Stimulated activated CD4-positive, alpha-beta T cell treated with anti-CD3 and anti-CD28 coated beads, Interleukin-1b, Interleukin-23, amount 100 ng/mL, for 24 hours (primary cell): ENCODE measurements at regions not wholly inside any gene's neighbourhood (a gene's known extent, or its start where the extent isn't known, plus 50 kb on each side); places are given as distances from the start of the nearest gene placed in this dataset.

Experiments
- DNase-seq, 4 experiments: peaks; one replicate each; pipeline ENCODE4 v3.0.0-alpha.2; 2020; ENCODE audit warnings: low read depth in 4 of 4, low spot score in 1 of 4

DNA sequence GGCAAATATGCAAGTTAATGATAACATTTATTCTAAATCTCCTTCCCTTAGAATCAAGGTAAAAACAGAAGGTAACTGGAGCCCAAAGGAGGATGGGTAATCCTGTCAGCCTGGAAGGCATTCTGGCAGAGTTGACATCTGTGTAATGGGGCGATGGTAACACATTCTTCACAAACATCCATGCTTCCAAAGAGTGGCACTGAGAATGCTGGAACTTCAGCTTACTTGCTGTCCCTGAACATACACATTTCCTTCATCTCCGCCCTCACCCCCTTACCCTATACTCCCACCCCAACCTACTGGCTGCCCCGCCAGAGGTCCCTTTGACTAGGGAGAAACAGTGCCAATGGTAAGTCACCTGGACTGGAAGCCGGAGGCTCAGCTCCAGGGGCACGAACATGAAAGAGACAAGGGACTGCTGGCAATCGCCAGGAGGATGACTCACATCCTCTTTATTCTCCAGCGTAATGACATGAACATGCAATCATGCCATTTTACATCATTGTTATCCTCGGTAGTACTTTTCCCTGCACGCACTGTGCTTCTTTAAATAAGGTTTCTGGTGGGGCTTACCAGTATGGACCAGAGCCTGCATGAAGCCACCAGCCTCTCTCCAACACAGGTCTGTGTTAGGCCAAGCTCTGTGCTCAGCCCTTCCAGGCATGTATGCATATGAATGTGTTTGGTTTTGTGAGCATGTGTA lies 694.2 kb upstream of the TENM3 start:
- DNase-seq: no peak

DNA sequence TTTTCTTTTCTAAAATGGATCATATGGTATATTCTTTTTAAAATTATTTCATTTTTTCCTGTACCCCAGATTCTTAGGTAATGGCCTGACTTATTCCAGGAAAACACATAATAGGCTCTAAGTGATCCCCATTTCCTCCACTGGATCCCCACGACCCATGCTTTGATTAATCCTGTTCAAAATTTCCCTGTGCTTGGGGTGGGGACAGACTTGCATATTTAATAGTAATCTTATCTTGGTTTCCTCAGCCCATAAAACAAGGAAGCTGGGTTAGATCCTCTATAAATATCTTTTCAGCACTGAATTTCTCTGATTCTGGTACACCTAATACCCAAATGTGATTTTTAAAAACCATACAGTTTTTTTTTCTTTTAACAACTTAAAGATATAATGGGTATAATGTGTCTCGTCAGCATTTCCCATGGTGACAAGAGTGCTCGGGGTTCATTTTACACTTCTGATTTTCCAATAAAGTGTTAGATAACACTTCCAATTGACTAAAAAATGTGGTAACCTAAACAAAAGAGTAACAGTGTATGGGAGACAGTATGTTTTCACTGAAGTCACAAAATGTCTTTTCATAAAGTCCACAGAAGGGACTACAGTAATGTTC lies 693.5 kb upstream of the TENM3 start:
- no peak for DNase-seq

DNA sequence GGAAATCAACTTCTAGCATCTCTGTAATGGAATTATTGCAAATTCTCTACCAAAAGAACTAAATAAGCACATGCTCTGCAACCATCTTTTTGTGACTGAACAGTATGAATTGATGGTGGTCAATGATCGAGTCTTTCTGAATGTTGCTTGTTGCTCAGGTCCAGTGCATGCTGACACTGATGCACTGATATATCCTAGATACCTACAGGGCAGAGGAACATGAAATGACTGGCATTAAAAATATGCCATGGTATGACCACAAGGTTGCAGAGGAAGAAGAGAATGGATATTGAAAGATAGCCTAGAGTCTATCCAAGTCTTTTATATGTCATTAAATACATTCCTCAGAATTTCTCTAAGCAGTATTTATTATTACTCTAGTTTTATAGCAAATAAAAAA lies 692.8 kb upstream of the TENM3 start:
- no peak for DNase-seq

GRCh38 chr4:181559637-181560036 lies 683.6 kb upstream of the TENM3 start:
- DNase-seq: no peak

DNA sequence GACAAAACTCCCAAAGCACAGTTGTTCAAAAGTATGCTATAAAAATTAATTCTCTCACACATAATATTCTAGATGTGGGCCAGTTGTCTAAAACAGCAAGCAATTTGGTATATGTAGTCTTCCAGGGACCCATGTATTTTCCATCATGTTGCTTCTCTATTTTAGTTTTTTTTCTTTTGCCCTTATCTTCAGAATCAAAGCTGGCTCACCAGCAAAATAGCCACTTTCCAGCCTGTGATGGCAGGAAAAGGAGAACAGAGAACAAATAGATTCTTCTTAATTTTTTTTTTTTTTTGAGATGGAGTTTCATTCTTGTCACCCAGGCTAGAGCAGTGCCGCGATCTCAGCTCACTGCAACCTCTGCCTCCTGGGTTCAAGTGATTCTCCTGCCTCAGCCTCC lies 680.8 kb upstream of the TENM3 start:
- no peak for DNase-seq

DNA sequence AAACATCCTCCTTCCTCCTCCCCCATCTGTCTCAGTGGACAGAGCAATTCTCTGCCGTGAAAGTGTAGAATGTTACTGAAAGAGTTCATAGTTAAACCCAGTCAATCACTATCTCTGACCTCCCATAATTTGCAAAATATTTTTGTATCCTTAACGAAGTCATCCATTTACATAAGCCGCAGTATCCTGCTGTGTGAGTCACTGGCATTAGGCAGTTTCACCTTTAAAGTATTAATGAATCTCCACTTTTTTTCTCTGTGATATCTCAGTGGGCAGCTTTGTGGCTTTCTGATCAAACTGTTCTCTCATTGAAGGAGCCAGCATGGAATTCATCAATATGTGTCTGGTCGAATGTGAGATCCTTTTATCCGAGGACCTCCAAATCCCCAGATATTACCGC lies 678.6 kb upstream of the TENM3 start:
- DNase-seq: no peak

GRCh38 chr4:181566490-181566889 lies 676.7 kb upstream of the TENM3 start:
- no peak for DNase-seq

- DNase-seq: no peak
Measured at GRCh38 chr4:181569553-181569952, 673.6 kb upstream of the TENM3 start.

DNA sequence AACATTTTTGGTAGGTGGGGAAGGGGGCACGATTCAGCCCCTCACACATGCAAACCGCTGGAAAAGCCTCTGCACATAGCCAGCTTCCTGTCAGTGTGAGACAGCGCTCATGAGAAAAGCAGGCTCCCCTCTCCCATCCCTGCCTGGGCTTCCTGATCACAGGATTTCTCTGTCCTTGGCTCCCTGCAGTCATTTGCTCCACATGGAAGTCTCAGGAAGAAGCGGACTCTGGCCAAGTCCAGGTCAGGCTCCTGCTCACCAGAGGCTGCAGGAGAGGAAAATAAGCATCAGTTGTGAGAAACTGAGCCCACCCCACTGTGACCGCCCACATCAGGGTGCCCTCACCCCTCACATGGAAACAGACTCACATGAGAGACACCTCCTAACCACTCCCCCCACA lies 664.3 kb upstream of the TENM3 start:
- no peak for DNase-seq

- DNase-seq: no peak
Measured at GRCh38 chr4:181579486-181579885, 663.7 kb upstream of the TENM3 start.

GRCh38 chr4:181581983-181582382 lies 661.2 kb upstream of the TENM3 start:
- DNase-seq: no peak

DNA sequence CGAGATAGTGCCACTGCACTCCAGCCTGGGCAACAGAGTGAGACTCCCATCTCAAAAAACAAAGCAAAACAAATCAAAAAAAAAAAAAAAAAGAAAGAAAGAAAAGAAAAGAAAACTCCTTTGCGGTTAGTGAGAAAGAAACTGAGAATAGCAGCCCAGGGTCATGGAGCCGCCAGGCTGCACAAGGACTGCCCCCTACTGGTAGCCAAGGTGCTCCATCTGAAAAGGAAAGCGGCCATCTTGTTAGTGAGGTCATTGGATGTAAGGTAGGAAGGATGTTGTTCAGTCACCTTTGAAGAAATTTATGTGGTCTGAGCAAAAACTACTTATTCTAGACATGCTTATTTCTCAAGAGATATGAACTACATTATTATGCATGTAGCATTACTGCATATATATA lies 660.6 kb upstream of the TENM3 start:
- no peak for DNase-seq

DNA sequence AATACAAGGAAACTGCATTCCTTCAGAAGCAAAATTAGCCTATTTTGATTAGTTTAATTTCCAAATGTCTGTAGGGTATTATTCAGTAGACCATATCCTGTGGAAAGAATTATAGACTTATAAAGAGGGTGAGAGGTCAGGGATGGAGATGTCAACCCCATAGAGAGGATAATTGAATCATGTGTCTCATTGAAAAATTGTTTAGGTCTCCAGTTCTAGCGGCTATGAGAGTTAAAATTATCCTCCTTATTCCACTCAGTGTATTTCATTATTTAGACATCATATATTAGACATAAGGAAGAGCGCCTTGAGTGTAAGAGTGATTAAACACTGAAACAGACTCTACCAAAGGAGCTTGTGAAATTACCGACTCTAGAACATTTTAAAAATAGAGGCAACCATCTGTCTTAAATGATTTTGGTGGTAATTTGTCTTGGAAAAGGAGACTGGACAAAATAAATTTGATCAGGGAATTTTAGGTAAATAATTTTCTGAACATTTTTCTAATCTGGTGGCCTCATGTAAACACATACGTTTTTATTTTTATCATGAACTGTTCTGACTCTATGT lies 654.4 kb upstream of the TENM3 start:
- DNase-seq: no peak

DNA sequence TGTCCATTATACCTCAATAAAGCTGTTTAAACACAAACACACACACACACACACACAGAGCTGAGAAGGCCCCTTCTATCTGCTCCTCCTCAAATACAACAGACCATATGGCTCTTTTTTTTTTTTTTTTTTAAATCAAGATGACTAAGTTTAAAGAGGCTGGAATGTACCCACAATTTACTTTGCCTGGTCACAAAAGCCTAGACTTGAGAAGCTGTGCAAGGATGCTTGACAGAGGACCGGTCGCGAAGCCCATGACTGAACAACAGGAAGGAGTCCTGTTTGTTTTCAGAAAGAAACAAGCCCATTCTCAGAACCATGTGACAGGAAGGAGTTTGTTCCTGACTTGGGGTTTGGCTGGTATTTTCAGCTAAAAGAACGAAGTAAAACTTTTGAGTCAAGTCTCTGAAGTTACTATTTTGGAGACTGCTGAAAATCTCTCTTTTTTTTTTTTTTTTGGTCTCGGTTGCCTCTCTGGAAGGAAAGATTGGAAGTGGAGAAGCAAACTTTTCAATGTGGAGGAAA lies 650.9 kb upstream of the TENM3 start:
- DNase-seq: no peak

- no peak for DNase-seq
Measured at GRCh38 chr4:181593703-181594102, 649.5 kb upstream of the TENM3 start.

- no peak for DNase-seq
Measured at GRCh38 chr4:181594188-181594587, 649.0 kb upstream of the TENM3 start.

DNA sequence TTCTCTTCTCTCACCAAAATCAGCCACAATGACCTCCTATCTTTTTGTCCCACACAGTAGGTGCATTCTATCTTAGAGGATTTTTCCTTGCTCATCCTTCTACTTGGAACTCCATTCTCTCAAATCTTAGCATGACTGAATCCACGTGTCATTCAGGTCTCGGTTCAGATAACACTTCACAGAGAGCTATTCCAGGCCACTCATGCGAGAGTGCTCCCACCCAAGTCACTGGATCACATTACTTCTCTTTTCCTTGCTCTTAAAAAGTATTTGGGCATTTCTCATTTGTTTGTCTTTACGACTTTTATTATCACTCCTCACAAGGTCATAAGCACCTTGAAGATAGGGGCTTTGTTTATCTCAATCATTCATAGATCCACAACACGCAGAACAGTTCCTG lies 647.5 kb upstream of the TENM3 start:
- no peak for DNase-seq

- no peak for DNase-seq
Measured at GRCh38 chr4:181597766-181598165, 645.4 kb upstream of the TENM3 start.

GRCh38 chr4:181599134-181599533 lies 644.1 kb upstream of the TENM3 start:
- no peak for DNase-seq

DNA sequence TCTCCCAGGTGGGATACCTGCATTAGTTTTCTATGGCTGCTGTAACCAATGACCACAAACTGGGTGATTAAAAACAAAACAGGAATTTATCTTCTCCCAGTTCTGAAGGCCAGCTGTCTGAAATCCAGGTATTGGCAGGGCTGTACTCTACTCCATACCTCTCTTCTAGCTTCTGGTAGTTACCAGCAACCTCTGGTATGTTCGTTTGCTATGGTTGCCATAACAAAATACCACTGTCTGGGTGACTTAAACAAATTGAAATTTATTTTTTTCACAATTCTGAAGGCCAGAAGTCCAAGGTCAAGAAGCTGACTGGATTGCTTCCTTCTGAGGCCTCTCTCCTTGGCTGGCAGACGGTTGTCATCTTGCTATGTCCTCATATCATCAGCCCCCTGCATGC lies 642.1 kb upstream of the TENM3 start:
- no peak for DNase-seq

DNA sequence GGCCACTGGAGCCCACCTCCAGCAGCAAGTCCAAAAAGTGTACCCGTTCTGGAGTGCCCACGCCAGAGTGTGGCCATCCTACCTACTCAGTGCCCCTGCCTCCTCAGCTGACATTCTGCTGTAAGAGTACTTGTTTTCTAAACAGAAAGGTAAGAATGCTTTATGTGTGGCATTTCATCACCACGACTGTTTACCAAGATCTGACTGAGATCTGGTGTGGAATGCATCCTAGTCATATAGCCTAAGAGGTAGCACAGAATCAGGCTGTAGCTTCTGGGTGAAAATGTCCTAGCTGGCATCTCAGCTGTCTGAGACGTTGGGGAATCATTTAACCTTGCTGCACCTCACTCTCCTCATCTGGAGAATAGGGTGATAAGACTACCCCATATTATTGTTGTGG lies 638.7 kb upstream of the TENM3 start:
- DNase-seq: no peak

DNA sequence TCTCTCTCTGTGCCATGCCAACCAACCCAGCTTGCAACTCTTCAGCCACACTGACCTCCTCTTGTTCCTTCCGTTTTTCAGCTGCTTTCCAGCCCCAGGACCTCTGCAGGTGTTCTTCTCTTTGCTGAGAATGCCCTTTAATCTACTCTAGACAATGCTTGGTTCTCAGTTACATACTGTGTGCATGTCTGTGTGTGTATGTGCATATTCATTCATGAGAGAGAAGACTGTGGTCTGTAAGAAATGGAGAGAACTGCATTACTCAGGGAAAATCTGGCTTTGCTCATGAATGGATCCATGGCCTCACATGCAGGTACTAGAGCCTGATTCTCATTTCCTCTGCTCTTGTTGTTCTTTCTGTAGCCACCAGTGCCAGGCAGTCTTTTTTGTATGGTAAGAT lies 636.9 kb upstream of the TENM3 start:
- no peak for DNase-seq

DNA sequence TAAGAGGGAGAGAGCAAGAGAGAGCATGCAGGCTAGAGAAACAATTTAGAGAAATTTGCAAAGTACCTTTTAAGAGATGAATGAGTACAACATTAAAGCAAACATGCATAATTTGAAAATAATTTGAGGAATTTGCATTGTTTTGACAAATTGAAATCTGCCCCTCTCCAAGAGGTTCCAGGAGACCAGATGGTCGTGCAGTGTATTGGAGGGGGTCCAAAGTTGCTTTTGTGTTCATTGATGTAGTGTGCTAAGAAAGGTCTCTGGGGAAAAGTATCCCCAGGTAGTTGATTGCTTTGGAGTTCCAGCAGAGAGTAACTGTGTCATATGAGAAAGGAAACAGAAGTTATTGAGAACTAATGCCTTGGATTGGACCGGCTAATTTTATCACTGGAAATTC lies 635.0 kb upstream of the TENM3 start:
- DNase-seq: no peak
